ENCODE measurements at regions not wholly inside any gene's neighbourhood (a gene's known extent, or its start where the extent isn't known, plus 50 kb on each side); places are given as distances from the start of the nearest gene placed in this dataset.

DNA sequence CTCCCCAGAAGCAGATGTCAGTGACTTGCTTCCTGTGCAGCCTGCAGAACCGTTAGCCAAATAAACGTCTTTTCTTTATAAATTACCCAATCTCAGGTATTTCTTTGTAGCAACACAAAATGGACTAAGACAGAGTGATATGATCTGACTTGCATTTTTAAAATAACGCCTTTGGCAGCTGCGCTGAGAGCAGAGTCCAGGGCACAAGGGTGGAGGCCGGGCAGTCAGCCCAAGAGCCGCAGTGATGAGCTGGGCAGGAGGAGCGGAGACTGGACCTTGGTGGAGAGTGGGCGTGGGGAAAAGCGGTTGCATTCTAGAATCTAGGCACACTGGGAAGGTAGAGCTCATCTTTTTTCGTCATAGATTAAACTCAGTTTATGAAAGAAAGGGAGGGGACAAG, 56.5 kb upstream of the ACSL1 start:
- no peak for ATAC-seq
- TF ChIP-seq ZNF699 (CRISPR knock-in tag; IDR thresholded peaks at IDR 0.05; ENCODE audit: insufficient replicate concordance) (no peak), BCL6 (CRISPR knock-in tag; IDR thresholded peaks at IDR 0.05) (no peak), GABPB2 (CRISPR knock-in tag; conservative IDR thresholded peaks at IDR 0.05) (no peak), ZNF165 (CRISPR knock-in tag; IDR thresholded peaks at IDR 0.05; ENCODE audit: borderline replicate concordance) (no peak), TAF15 (IDR thresholded peaks at IDR 0.05; ENCODE audit: low read depth, low read length) (no peak), TAF9B (IDR thresholded peaks at IDR 0.05; ENCODE audit: partially characterized antibody) (no peak), NR2F6 (CRISPR knock-in tag; IDR thresholded peaks at IDR 0.05) (no peak), MTA2 (IDR thresholded peaks at IDR 0.05; ENCODE audit: low read depth) (no peak), ZNF444 (CRISPR knock-in tag; IDR thresholded peaks at IDR 0.05) (no peak)
- TF ChIP-seq, protein P1, sequence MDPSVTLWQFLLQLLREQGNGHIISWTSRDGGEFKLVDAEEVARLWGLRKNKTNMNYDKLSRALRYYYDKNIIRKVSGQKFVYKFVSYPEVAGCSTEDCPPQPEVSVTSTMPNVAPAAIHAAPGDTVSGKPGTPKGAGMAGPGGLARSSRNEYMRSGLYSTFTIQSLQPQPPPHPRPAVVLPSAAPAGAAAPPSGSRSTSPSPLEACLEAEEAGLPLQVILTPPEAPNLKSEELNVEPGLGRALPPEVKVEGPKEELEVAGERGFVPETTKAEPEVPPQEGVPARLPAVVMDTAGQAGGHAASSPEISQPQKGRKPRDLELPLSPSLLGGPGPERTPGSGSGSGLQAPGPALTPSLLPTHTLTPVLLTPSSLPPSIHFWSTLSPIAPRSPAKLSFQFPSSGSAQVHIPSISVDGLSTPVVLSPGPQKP (CRISPR knock-in tag; IDR thresholded peaks at IDR 0.05): no peak
- TF ChIP-seq, protein P2, sequence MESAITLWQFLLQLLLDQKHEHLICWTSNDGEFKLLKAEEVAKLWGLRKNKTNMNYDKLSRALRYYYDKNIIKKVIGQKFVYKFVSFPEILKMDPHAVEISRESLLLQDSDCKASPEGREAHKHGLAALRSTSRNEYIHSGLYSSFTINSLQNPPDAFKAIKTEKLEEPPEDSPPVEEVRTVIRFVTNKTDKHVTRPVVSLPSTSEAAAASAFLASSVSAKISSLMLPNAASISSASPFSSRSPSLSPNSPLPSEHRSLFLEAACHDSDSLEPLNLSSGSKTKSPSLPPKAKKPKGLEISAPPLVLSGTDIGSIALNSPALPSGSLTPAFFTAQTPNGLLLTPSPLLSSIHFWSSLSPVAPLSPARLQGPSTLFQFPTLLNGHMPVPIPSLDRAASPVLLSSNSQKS (CRISPR knock-in tag; IDR thresholded peaks at IDR 0.05): no peak
- TF ChIP-seq, protein P3, sequence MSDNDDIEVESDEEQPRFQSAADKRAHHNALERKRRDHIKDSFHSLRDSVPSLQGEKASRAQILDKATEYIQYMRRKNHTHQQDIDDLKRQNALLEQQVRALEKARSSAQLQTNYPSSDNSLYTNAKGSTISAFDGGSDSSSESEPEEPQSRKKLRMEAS (CRISPR knock-in tag; IDR thresholded peaks at IDR 0.05): no peak
- TF ChIP-seq, protein P4, sequence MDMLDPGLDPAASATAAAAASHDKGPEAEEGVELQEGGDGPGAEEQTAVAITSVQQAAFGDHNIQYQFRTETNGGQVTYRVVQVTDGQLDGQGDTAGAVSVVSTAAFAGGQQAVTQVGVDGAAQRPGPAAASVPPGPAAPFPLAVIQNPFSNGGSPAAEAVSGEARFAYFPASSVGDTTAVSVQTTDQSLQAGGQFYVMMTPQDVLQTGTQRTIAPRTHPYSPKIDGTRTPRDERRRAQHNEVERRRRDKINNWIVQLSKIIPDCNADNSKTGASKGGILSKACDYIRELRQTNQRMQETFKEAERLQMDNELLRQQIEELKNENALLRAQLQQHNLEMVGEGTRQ (CRISPR knock-in tag; IDR thresholded peaks at IDR 0.05): no peak
- H3K36me3 ChIP-seq (ENCODE audit: control insufficient read depth, insufficient read depth, low read length): no peaks in the 10 kb centered on the region
- POLR2A ChIA-PET: interaction anchor here (0.8 to 1.0 kb wide), 2 partner anchors 9 to 16 kb away, joined by 3 to 4 read pairs; no protein-coding TSS in a partner anchor
- no peaks in the 10 kb centered on the region for H3K9me3 ChIP-seq (replicated peaks; ENCODE audit: control insufficient read depth, insufficient read depth, low read depth, low read length)
- no peaks in the 10 kb centered on the region for H3K79me2 ChIP-seq (ENCODE audit: control insufficient read depth, insufficient read depth, low read length)
- no peak overlapping the region for H3K4me2 ChIP-seq (ENCODE audit: insufficient read depth, low read length)
- no TSS peak for BruUV-seq (replicated peaks)
- CTCF ChIA-PET (ENCODE audit: low intra/inter-chr PET ratio): no interaction called here
- in situ Hi-C loops (cut with MboI) (no loop called here), intact Hi-C loops (cut with micrococcal nuclease) (no loop called here)
- 38% methylated on average over 10 of the region's 10 CpGs for WGBS (ENCODE audit: insufficient coverage, low coverage, missing lambda C conversion rate)
- no peak overlapping the region for H2AFZ ChIP-seq (ENCODE audit: low read depth, low read length)
- peaks cover 0 to 8% of the 10 kb centered on the region in 2 experiments; a peak in 2 of 5 replicates for H3K4me1 ChIP-seq (replicated peaks in 1 of 2; ENCODE audit: control insufficient read depth in 2 of 2, insufficient read depth in 2 of 2, low read length in 2 of 2)
- H3K4me3 ChIP-seq: no peak overlapping the region
- DNase-seq (ENCODE audit: extremely low read depth in 1 of 4, low spot score in 3 of 4): no peak
- no peaks in the 10 kb centered on the region for H3K9me1 ChIP-seq (ENCODE audit: control insufficient read depth, insufficient read depth, low read length)
- H3K9ac ChIP-seq (ENCODE audit: insufficient read depth in 1 of 2, low read depth in 2 of 2, low read length in 2 of 2): no peak overlapping the region
- no peak for FAIRE-seq
- H3K27me3 ChIP-seq (ENCODE audit: control insufficient read depth in 2 of 2, insufficient read depth in 2 of 2, low read length in 2 of 2): peaks cover 0 to 7% of the 10 kb centered on the region in 2 experiments; a peak in 3 of 5 replicates
- H3K27ac ChIP-seq (ENCODE audit: extremely low read depth, low read depth, low read length): no peak overlapping the region
- no peaks in the 10 kb centered on the region for H4K20me1 ChIP-seq (replicated peaks; ENCODE audit: control insufficient read depth, insufficient read depth, low read length)

Measured in K562 (cell line).